HG02840 (cell line): ENCODE measurements at regions not wholly inside any gene's neighbourhood (a gene's known extent, or its start where the extent isn't known, plus 50 kb on each side); places are given as distances from the start of the nearest gene placed in this dataset.

Source experiments
- ATAC-seq: cut with Tn5 transposase; IDR thresholded peaks from one replicate; pipeline ENCODE4 v1.9.1; 2021; ENCODE audit warnings: mild to moderate bottlenecking, moderate library complexity, moderate number of reproducible peaks; ENCODE audit not compliant: unreplicated experiment, low FRiP score

DNA sequence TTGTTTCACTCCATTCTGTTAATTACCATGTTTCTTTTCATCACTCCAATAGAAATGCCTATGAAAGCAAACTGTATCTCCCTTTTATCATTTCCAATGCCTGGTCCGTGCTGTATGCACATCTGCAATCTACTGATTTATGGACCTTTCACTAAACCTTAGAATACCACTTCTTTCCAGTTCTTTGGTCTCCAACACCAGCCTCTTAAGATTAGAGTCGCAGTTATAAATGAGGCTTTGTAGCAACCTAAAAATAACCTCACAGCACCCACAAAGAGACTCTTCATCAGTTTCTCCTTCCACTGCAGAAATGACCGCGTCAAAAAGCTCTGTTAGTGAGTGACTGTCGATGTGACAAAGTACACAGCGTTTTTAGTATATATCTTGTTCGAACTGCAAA, 282.6 kb downstream of the ADGRA3 start:
- no peak for ATAC-seq

DNA sequence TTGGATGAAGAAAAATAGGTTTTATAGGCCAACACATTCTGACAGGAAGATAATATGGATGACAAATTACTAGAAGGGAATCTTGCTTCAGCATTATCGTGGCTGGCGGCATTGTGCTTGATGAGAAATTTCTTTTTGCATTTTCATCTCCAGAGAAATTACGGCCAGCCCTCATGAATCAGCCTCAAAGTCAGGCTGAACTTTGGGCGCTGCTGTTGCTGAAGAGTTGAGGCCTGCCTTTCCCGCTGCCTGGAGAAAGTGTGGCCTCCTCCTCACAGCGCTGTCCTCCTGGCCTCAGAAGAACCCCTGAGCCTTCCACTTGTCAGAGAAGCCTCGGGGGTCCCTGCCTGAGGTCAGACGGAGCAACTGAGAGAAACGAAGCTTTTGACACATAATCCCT, 272.4 kb upstream of the KCNIP4 start:
- no peak for ATAC-seq

DNA sequence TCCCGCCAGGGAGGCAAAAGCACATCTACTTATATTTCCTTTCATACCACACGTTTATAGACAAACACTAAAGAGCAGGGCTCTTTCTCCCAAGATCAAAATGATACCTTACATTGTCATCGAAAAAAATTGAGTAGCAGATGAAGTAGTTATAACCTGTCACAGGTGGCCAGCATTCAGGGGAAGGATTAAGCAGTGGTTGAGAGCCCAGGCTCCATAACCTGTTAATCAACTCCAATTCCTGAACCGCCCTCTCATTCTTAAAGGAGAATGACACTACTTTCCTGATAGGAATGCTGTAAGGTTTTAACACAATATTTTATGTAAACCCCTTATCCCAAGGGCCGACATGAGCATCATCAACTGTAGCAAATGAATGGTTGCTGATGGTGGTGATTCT, 268.9 kb upstream of the KCNIP4 start:
- ATAC-seq: no peak

DNA sequence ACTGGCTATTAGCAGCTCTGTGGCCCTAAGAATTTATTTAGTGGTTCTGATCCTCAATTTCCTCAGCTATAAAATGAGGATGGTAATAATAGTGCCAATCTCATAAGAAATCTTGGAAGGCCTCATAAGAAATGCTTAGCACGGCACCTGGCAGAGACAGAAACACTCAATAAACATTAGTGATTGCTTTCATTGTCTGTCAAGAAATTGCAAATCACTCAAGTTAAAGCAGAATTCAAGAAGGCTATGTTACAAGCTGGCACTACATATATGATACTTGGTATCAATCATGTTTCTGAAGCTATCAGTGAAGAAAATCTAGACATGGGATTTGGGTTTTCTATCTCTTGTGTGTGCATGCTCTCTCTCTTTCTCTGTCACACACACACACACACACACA, 267.7 kb upstream of the KCNIP4 start:
- no peak for ATAC-seq

DNA sequence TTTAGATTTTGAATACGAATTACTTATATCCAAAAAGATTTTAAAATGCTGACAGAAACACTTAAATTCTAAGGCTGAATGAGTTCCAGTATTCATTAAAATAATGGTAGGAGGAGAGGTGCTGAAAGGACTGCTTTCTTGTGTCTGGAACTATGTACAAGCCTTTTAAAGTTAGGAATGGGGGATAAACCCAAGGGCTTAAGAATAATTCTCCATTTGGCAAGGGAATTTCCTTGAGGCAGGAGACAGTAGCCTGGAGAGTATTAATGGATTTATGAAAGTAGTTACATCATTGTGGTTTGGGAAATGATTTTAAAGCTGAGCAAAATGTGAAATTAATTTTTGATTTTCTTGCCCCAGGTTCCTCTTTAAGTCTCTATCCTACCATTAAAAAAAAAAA, 266.5 kb upstream of the KCNIP4 start:
- no peak for ATAC-seq

DNA sequence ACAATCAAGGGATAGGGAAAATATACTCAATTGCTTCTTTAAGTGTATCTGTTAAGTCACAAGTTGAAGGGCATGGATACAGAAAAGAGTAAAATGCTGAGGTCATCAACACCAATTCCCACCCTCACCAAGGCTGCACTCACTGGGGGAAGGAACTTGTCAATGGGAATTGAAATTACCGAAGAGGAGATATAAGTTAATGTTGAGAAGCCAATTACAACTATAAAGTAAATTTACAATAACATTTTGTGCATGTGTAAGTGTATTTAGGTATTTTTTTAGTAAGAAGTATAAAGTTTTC, 255.1 kb upstream of the KCNIP4 start:
- no peak for ATAC-seq

DNA sequence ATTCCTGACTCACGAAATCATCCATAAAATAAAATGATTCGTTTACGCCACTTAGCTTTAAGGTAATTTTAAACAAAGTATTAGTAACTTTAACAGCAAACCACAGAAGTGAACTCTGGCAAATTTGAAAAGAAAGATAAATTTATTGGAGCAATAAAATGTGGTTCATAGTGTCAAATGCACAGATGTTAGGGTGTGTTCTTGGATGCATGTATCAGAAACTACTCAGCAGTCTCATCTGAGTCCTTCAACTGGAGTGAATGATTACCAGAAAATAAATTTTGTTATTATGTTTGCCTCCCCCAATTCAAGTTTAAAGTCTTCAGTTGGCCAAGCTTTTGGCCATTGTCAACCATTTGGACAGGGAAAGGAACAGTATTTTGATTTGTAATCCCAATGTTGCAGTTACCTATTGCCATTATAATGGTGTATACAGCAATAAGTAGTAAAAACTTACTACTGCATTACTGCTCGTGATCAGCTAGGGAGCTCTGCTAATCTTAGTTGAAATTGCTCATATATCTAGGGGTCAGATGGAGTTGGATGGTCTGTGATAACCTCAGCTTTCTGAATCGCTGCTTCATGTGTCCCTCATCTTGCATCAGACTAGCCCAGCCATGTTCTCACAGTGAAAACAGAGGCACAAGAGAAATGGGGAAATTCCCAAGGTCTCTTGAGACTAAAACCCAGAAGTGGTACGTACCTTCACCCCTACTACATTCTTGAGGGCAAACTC, 254.6 kb upstream of the KCNIP4 start:
- ATAC-seq: no peak

DNA sequence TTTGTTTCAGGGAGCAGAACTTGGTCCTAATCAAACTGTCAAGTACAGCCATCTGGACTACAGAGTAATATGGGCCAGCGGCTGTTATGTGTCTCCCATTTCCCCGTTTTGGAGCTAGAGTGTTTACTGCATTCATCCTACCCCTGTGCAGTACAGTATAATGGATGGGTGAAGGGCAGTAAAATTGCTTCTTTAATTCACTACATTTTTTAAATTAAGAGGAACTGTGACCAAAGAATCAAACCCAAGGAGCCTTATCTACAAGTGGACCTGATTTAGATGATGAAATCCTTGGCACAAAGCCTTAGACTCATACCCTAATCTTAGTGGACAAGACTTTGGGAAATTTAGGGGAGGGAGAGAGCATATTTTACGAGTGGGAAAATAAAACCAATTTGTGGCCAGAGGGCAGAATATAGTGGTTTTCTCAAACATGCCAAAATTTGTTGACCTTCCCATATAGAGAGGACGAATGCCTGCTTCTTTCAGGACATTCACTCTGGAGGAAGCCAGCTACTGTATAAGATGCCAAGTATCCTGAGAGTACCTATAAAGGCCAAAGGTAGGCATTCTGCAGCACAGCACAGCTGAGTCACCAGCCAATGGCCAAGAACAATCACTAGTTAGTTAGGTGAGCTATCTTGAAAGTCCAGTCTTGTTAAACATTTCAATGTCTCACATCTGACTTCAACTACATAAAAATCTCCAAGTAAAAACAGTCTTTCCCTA, 253.8 kb upstream of the KCNIP4 start:
- no peak for ATAC-seq

DNA sequence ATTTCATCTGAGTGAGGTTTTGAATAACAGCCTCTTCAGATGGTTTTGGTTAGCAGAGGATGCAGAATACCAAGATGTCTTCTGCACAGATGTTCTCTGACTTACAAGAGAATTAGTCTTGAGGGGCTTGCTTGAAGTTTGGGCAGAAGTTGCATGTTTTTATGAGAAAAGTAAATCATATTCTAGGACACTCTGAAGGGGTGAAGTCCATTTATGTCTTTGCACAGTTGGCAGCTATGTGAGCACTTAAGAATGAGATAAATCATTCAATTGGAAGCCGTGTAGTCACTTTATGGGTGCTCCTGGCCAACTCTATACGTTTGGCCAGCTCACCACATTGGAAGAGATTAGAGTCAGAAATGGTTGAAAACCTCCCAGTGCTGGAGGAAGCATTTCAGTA, 252.7 kb upstream of the KCNIP4 start:
- no peak for ATAC-seq

DNA sequence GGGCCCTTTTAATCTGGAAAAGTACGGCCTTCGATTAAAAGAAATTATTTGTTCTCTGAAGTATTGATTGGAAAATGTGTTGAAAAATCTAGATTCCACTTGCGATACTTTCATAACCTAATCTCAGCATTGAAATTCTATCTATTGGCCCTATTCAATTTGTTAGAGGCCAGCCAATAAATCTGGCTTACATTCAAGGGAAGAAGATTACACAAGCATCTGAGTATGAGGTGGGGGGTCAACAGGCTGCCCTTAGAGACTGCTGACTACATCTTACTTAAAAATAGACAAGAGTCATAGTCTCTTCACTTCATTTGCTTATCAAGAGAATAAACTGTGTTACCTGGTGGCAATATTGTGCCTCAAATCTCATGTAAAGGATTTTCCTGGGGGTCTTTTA, 248.0 kb upstream of the KCNIP4 start:
- ATAC-seq: no peak

DNA sequence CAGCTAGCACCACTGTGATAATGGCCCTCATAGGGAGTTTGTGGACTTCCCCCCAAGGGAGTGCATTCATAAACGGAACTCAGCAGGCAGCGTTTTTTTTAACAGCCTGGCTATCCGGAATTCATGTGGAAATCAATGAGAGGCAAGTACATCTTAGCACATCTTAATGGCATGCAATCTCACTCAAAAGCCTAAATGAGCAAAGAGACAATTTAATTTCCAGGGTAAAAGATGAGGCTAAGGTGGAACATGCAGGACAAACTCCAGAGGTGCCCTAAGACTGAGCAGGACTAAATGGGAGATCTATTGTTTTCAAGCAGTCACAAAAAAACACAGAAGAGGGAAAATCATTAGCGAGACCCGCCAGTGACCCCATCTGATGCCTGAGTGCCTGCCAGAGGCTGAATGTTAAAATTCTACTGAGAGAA, 243.5 kb upstream of the KCNIP4 start:
- no peak for ATAC-seq

DNA sequence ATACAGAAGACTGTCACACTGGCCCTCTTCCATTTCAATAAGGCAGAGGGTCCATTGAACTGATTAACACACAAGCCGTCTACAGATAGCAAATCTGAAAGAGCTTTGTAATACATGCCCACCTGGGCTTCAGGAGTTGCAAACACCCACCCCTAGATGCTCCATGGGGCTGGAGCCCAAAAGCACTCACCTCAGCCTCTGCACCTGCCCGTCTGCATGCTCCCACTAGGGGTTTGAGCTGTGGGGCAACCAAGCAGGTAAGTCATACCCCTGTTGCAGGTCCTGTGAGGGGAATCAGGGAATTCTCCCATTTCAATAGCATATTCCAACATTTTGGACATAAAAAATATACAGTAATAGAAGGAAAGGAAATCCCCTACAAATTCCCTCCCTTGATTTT, 243.0 kb upstream of the KCNIP4 start:
- no peak for ATAC-seq

DNA sequence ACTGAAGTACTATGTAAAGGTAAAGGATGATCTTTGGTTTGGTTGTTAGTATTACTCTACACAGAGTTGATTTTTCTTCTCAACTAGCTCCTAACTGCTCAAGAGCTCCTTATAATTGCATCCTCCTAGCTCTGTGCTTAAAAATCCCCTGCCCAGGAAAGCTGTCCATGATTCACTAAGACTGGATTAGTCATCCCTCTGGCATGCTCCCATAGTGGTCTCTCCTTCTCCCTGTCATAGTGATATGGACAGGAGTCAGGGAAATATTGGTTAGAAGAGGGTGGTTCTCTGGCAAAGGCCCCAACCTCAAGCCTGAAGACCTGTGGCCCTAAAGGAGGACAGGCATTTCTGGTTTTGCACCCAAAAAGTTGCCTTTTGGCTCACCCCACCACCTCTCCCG, 242.3 kb upstream of the KCNIP4 start:
- ATAC-seq: no peak

DNA sequence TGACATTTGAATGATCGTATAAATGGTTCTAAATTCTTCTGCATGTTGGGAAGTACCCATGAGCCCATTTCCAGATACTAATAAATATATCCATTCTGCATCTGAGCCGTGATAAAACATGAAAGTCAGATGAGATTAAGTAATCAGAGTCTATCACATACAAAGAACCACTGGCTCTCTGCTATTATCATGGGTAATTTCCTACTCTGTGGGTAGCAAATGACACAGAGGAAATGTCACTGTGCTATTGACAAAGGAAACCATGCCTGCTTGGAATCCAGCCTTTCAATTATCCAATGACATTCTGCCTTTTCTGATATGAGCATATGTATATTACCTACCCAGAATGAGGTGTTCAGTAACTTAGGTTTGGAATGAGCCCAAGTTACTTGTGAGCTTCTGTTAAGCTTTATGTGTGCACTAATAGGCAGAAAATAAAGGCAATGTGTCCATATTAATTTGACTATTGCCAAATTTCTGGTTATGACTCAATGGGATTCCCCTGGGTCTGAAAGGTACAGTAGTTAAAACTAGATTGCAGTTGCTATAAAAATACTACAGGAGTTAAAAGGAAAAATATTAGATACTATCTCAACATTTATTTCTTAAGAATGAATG, 238.7 kb upstream of the KCNIP4 start:
- no peak for ATAC-seq

DNA sequence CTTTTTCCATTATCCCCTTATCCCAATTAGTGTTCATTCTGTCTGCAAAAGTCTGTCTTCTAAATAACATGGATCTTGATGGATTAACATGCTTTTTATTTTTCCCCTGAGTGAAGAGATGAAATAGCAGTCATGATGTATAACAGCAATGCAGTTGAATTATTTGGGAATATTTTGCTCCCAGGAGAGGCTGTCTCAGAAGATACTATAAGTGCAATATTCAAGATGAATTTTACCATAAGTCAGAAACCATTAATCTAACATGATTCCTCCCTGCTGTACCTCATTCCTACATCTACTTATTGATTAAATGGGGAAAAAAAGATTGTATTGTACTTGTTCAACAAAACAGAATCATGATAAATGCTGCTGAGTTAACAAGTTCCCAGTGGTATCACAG, 233.2 kb upstream of the KCNIP4 start:
- no peak for ATAC-seq

DNA sequence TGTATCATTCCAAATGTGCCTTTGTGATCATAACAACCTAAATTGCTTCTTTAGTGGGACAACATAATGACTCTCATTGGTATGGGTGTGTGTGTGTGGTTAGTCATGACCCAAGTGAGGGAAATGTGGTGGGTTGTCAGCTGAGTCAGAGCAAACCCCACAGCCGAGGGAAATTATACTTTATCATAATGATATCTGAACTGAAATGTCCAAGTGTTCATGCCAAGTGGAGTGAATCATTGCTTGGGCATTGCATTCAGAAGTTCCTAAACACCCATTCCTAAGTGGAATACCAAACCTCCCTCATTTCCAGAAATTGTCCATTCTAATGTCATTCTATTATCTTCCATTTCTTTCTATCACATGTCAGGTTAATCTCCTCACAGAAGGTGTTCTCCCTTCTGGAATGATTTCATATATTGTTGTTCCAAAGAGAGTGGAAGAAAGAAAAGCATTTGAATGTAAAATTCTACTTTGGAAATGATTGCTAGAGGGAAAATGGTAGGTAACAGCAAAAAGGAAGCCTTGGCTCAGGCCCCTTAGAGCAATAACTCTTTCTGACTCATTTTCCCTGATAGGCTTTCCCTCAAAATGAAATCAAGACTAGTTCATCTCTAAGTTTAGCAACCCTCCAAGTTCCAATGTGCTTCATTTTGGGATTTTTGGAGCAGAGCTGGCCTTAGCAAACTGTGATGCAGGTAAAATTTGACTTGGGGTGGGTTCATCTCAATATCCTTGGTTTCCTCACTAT, 230.7 kb upstream of the KCNIP4 start:
- ATAC-seq: no peak

DNA sequence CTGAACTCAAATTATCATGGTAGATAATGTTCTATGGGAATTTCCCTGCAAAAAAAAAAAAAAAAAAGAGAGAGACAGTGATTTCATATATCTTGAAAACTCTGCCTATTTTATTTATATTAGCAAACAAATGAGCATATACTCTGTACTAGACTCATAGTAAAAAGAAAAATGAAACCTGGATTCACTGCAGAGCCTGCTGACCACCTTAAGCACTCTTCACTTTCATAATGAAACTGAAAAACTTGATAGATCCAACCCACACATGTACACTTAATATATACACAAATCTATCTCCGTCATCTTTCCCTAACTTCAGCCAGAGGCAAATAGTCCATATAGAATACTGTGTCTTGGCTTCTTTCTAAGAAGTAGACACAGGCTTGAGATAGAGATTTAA, 226.1 kb upstream of the KCNIP4 start:
- no peak for ATAC-seq

DNA sequence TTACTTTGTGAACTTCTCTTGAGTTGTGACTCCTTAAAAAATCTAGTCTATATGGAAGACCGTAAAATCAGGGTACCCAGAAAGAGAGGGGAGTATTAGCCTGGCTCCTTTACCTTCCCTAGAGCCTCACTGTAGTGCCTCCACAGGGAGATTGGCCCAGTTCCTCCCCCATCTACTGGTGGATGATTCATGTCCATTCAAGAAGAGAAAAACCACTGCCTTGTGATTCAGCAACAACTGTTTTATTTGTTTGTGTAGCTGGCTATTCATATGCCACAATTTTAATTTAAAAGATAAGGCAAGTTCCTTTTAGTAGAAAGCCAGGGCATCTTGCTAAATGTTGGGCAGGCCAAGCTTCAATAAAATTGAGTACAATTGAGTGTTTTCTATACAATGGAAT, 221.8 kb upstream of the KCNIP4 start:
- ATAC-seq: no peak

DNA sequence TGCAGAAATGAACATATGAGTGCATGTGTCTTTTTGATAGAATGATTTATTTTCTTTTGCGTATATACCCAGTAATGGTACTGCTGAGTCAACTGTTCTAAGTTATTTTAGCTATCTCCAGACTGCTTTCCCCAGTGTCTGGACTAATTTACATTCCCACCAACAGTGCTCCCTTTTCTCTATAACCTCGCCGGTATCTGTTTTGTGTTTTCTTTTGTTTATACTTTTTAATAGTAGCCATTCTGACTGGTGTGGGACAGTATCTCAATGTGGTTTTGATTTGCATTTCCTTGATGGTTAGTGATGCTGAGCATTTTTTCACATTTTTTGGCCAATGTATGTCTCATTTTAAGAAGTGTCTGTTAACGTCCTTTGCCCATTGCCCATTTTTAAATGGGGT, 218.6 kb upstream of the KCNIP4 start:
- ATAC-seq: no peak

DNA sequence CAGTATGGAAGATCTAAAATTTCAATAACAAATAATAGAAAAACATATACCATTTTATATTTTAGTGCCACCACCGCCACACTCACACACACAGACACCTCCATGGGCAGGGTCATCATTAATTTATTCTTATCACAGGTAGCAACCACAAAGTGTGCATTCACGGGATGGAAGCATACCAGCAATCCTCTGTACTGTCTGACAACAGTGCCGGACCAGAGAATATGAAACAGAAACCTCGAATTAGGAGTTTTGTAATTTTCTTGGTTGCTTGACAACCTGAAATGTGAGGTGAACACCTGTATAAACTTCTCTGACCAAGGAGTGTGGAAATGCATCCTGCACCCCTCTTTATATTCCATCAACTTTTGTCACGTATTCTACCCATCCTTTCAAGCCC, 213.9 kb upstream of the KCNIP4 start:
- no peak for ATAC-seq

DNA sequence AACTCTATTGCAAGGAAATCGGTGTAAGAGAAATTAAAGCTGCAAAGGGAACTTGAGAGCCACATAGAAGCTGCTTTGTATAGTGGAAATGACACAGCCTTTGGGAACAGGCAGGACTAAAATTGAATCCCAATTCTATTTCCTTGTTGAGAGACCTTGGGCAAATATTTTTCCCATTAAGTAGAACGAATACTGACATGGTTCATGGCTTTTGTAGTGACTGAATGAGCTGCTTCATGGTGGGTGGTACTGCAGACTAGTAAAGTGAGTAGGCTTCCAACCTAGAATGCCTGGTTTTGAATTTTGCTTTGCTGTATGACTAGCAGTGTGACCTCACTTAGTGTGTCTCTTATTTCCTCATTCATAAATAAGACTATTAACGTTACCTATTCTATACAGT, 182.2 kb upstream of the KCNIP4 start:
- no peak for ATAC-seq
